Neuronal stem cell (in vitro differentiated cells): ENCODE measurements at regions not wholly inside any gene's neighbourhood (a gene's known extent, or its start where the extent isn't known, plus 50 kb on each side); places are given as distances from the start of the nearest gene placed in this dataset.

Experiments used
- DNase-seq: peaks from one replicate; pipeline ENCODE4 v3.0.0-alpha.2; 2013; ENCODE audit warnings: low spot score
- H2AFZ ChIP-seq: one replicate; pipeline ENCODE4 v1.6.1; 2013; ENCODE audit warnings: mild to moderate bottlenecking, low read length, inconsistent platforms
- H2AK5ac ChIP-seq: 2 replicates; pipeline ENCODE4 v1.6.1; 2013; ENCODE audit warnings: low read depth, mild to moderate bottlenecking, inconsistent platforms, low read length, moderate library complexity, mixed read lengths
- H2BK120ac ChIP-seq: 2 replicates; pipeline ENCODE4 v1.6.1; 2013; ENCODE audit warnings: low read depth, mild to moderate bottlenecking, inconsistent platforms, low read length, moderate library complexity, mixed read lengths
- H2BK12ac ChIP-seq: one replicate; pipeline ENCODE4 v1.6.1; 2013; ENCODE audit warnings: low read length, inconsistent platforms
- H2BK15ac ChIP-seq: 2 replicates; pipeline ENCODE4 v1.6.1; 2013; ENCODE audit warnings: mild to moderate bottlenecking, low read length, inconsistent platforms, mixed read lengths
- H2BK5ac ChIP-seq: one replicate; pipeline ENCODE4 v1.6.1; 2013; ENCODE audit warnings: inconsistent platforms, mild to moderate bottlenecking, low read length, moderate library complexity
- H3K14ac ChIP-seq: one replicate; pipeline ENCODE4 v1.6.1; 2013; ENCODE audit warnings: low read length, inconsistent platforms
- H3K18ac ChIP-seq: 2 replicates; pipeline ENCODE4 v1.6.1; 2013; ENCODE audit warnings: low read length, inconsistent platforms
- H3K23ac ChIP-seq: 2 replicates; pipeline ENCODE4 v1.6.1; 2013; ENCODE audit warnings: low read depth, mild to moderate bottlenecking, mixed read lengths, low read length, inconsistent platforms; ENCODE audit not compliant: poor library complexity
- H3K27ac ChIP-seq: replicated peaks from 3 replicates; pipeline ENCODE4 v1.5.1; 2013; ENCODE audit warnings: low read length, inconsistent platforms
- H3K27me3 ChIP-seq, 3 experiments: 2 replicates each; pipeline ENCODE4 v1.6.1; 2013; ENCODE audit warnings: low read length in 3 of 3, mild to moderate bottlenecking in 2 of 3, inconsistent platforms in 1 of 3, low read depth in 1 of 3, mixed read lengths in 1 of 3, moderate library complexity in 1 of 3; ENCODE audit not compliant: control insufficient read depth in 3 of 3, insufficient read depth in 3 of 3
- H3K36me3 ChIP-seq, 2 donors: replicated peaks in 1 of 2; 2 replicates each; pipeline ENCODE4 v1.6.1; 2013; ENCODE audit warnings: low read length in 2 of 2; ENCODE audit not compliant: control insufficient read depth in 2 of 2, insufficient read depth in 2 of 2
- H3K4ac ChIP-seq: 2 replicates; pipeline ENCODE4 v1.6.1; 2013; ENCODE audit warnings: inconsistent platforms, mild to moderate bottlenecking, low read length, moderate library complexity
- H3K4me1 ChIP-seq, 2 donors: 1 replicate in 1 of 2; 2 replicates in 1 of 2; pipeline ENCODE4 v1.6.1; 2013; ENCODE audit warnings: low read length in 2 of 2, low read depth in 1 of 2; ENCODE audit not compliant: control insufficient read depth in 2 of 2, insufficient read depth in 1 of 2
- H3K4me2 ChIP-seq: one replicate; pipeline ENCODE4 v1.6.1; 2013; ENCODE audit warnings: mild to moderate bottlenecking, low read length, inconsistent platforms; ENCODE audit not compliant: insufficient read depth, poor library complexity, severe bottlenecking
- H3K4me3 ChIP-seq, 2 donors: 2 replicates each; pipeline ENCODE4 v1.5.1; 2013; ENCODE audit warnings: low read length in 2 of 2, mild to moderate bottlenecking in 2 of 2, inconsistent platforms in 1 of 2, moderate library complexity in 1 of 2
- H3K79me1 ChIP-seq: one replicate; pipeline ENCODE4 v1.6.1; 2013; ENCODE audit warnings: low read depth, mild to moderate bottlenecking, inconsistent platforms, low read length, moderate library complexity
- H3K9ac ChIP-seq: one replicate; pipeline ENCODE4 v1.6.1; 2013; ENCODE audit warnings: mild to moderate bottlenecking, low read depth, low read length, inconsistent platforms; ENCODE audit not compliant: poor library complexity
- H3K9me3 ChIP-seq, 2 donors: replicated peaks in 1 of 2; 2 replicates each; pipeline versions ENCODE3 to v1.6.1; 2013; ENCODE audit warnings: low read length in 2 of 2, mild to moderate bottlenecking in 2 of 2, inconsistent platforms in 1 of 2, low read depth in 1 of 2, mixed read lengths in 1 of 2, moderate library complexity in 1 of 2; ENCODE audit not compliant: control insufficient read depth in 2 of 2, insufficient read depth in 1 of 2
- H4K8ac ChIP-seq: one replicate; pipeline ENCODE4 v1.6.1; 2013; ENCODE audit warnings: low read depth, mild to moderate bottlenecking, inconsistent platforms, low read length, moderate library complexity
- H4K91ac ChIP-seq: one replicate; pipeline ENCODE4 v1.6.1; 2013; ENCODE audit warnings: low read length, low read depth, mild to moderate bottlenecking, inconsistent platforms; ENCODE audit not compliant: poor library complexity
- WGBS, 2 donors: extraction: QIAGEN DNeasy Blood & Tissue Kit; methylation state at CpG; one replicate each; pipeline ENCODE4 v1.1.7; 2013; ENCODE audit warnings: missing lambda C conversion rate in 2 of 2, mixed read lengths in 1 of 2; ENCODE audit not compliant: insufficient read length in 2 of 2, insufficient replicate concordance in 1 of 2; ENCODE audit errors: extremely low coverage in 2 of 2; 5-methylcytosine and 5-hydroxymethylcytosine counted together

GRCh38 chr2:226583715-226584114, 215.9 kb downstream of the IRS1 start:
- Histone ChIP-seq H3K18ac (no peak overlapping the region), H3K14ac (no peak overlapping the region), H2BK15ac (no peak overlapping the region), H2AFZ (no peak overlapping the region), H3K79me1 (no peaks in the 10 kb centered on the region), H2AK5ac (no peak overlapping the region), H4K91ac (no peak overlapping the region), H3K36me3 (no peaks in the 10 kb centered on the region), H3K4me3 (no peak overlapping the region), H4K8ac (no peak overlapping the region), H2BK12ac (no peak overlapping the region), H3K4me2 (no peak overlapping the region), H3K23ac (no peak overlapping the region), H3K4ac (no peak overlapping the region), H3K4me1 (peaks cover 0 to 5% of the 10 kb centered on the region in 2 donors), H3K9ac (no peak overlapping the region), H2BK5ac (no peak overlapping the region), H3K27ac (no peak overlapping the region), H3K9me3 (peaks cover 0 to 13% of the 10 kb centered on the region in 2 donors), H3K27me3 (no peaks in the 10 kb centered on the region), H2BK120ac (no peak overlapping the region)
- no peak for DNase-seq
- WGBS, 2 donors, result no CpG with 5 or more reads among the region's 1 CpG

GRCh38 chr2:226581661-226582060, 218.0 kb downstream of the IRS1 start:
- Histone ChIP-seq H4K8ac (no peak overlapping the region), H3K4ac (no peak overlapping the region), H4K91ac (no peak overlapping the region), H2AFZ (no peak overlapping the region), H3K4me3 (no peak overlapping the region), H3K14ac (no peak overlapping the region), H3K27ac (no peak overlapping the region), H3K4me2 (no peak overlapping the region), H2BK15ac (no peak overlapping the region), H3K18ac (no peak overlapping the region), H3K27me3 (no peaks in the 10 kb centered on the region), H3K36me3 (no peaks in the 10 kb centered on the region), H2BK12ac (no peak overlapping the region), H2AK5ac (no peak overlapping the region), H3K9ac (no peak overlapping the region), H3K23ac (no peak overlapping the region), H2BK120ac (no peak overlapping the region), H3K4me1 (peaks cover 0 to 5% of the 10 kb centered on the region in 2 donors), H2BK5ac (no peak overlapping the region), H3K9me3 (peaks cover 0 to 4% of the 10 kb centered on the region in 2 donors), H3K79me1 (no peaks in the 10 kb centered on the region)
- WGBS, 2 donors, result no CpG with 5 or more reads among the region's 4 CpGs
- DNase-seq, result no peak

- H3K14ac ChIP-seq, result no peak overlapping the region
- H3K4me3 ChIP-seq, result no peak overlapping the region
- no peak overlapping the region for H3K27ac ChIP-seq
- H3K27me3 ChIP-seq, result no peaks in the 10 kb centered on the region
- H3K9me3 ChIP-seq, result peaks cover 0 to 4% of the 10 kb centered on the region in 2 donors
- H3K18ac ChIP-seq, result no peak overlapping the region
- no peak overlapping the region for H4K8ac ChIP-seq
- WGBS, 2 donors, result no CpG with 5 or more reads among the region's 2 CpGs
- no peaks in the 10 kb centered on the region for H3K36me3 ChIP-seq
- no peak overlapping the region for H3K4ac ChIP-seq
- H2AK5ac ChIP-seq, result no peak overlapping the region
- H4K91ac ChIP-seq, result no peak overlapping the region
- no peak overlapping the region for H2BK15ac ChIP-seq
- no peak overlapping the region for H3K4me2 ChIP-seq
- H3K23ac ChIP-seq, result no peak overlapping the region
- peaks cover 0 to 5% of the 10 kb centered on the region in 2 donors for H3K4me1 ChIP-seq
- H2BK12ac ChIP-seq, result no peak overlapping the region
- H2AFZ ChIP-seq, result no peak overlapping the region
- H2BK5ac ChIP-seq, result no peak overlapping the region
- H2BK120ac ChIP-seq, result no peak overlapping the region
- no peak overlapping the region for H3K9ac ChIP-seq
- H3K79me1 ChIP-seq, result no peaks in the 10 kb centered on the region
- DNase-seq, result no peak
Observed at GRCh38 chr2:226581004-226581403, 218.6 kb downstream of the IRS1 start.

- Histone ChIP-seq H2BK120ac (no peak overlapping the region), H3K4me3 (no peak overlapping the region), H3K27me3 (no peaks in the 10 kb centered on the region), H4K8ac (no peak overlapping the region), H3K14ac (no peak overlapping the region), H3K79me1 (no peaks in the 10 kb centered on the region), H3K4ac (no peak overlapping the region), H4K91ac (no peak overlapping the region), H3K4me2 (no peak overlapping the region), H3K23ac (no peak overlapping the region), H2AK5ac (no peak overlapping the region), H3K9ac (no peak overlapping the region), H3K27ac (no peak overlapping the region), H2AFZ (no peak overlapping the region), H3K9me3 (peaks cover 0 to 4% of the 10 kb centered on the region in 2 donors), H3K18ac (no peak overlapping the region), H2BK5ac (no peak overlapping the region), H2BK15ac (no peak overlapping the region), H3K4me1 (peaks cover 0 to 5% of the 10 kb centered on the region in 2 donors), H3K36me3 (no peaks in the 10 kb centered on the region), H2BK12ac (no peak overlapping the region)
- no peak for DNase-seq
- WGBS, 2 donors, result no CpG with 5 or more reads among the region's 1 CpG
Observed at GRCh38 chr2:226580403-226580802, 219.2 kb downstream of the IRS1 start.
